Suprapubic skin (tissue), 4 donors: ENCODE measurements at regions not wholly inside any gene's neighbourhood (a gene's known extent, or its start where the extent isn't known, plus 50 kb on each side); places are given as distances from the start of the nearest gene placed in this dataset.

Experiments
- DNase-seq, 2 donors: peaks; one replicate each; pipeline ENCODE4 v3.0.0-alpha.2; 2019; ENCODE audit warnings: low spot score in 2 of 2
- H3K27ac ChIP-seq: fragments of 200-600 bp; sonication (generic); one replicate; pipeline ENCODE4 v1.5.1; 2019
- H3K27me3 ChIP-seq: fragments of 200-600 bp; sonication (generic); one replicate; pipeline ENCODE4 v1.5.1; 2019
- H3K36me3 ChIP-seq: fragments of 200-600 bp; sonication (generic); one replicate; pipeline ENCODE4 v1.5.1; 2019
- H3K4me1 ChIP-seq: fragments of 200-600 bp; sonication (generic); one replicate; pipeline ENCODE4 v1.5.1; 2019
- H3K4me3 ChIP-seq: fragments of 200-600 bp; sonication (generic); one replicate; pipeline ENCODE4 v1.5.1; 2019; ENCODE audit warnings: mild to moderate bottlenecking
- H3K9me3 ChIP-seq: fragments of 200-600 bp; sonication (generic); one replicate; pipeline ENCODE4 v1.5.1; 2019
- CTCF ChIP-seq, 2 donors: fragments of 200-600 bp in 1 of 2; fragments of 450-650 bp in 1 of 2; sonication (generic) in 1 of 2; IDR thresholded peaks; one replicate each; pipeline ENCODE4 v1.5.1; 2016 to 2019; ENCODE audit warnings: antibody characterized with exemption in 2 of 2, mild to moderate bottlenecking in 1 of 2, moderate library complexity in 1 of 2
- EP300 ChIP-seq: sonication (generic); formaldehyde crosslinking; IDR thresholded peaks from one replicate; pipeline ENCODE4 v1.6.1; 2017; ENCODE audit warnings: antibody characterized with exemption
- POLR2A ChIP-seq, 2 donors: fragments of 450-650 bp; IDR thresholded peaks; one replicate each; pipeline ENCODE4 v1.6.1; 2017; ENCODE audit warnings: antibody characterized with exemption in 2 of 2, mild to moderate bottlenecking in 2 of 2, moderate library complexity in 2 of 2
- POLR2AphosphoS5 ChIP-seq, 3 donors: sonication (generic); formaldehyde crosslinking; IDR thresholded peaks; one replicate each; pipeline ENCODE4 v1.6.1; 2017; ENCODE audit warnings: antibody characterized with exemption in 3 of 3
- WGBS: methylation state at CpG from one replicate; pipeline ENCODE4 v1.1.5; 2018; 5-methylcytosine and 5-hydroxymethylcytosine counted together

GRCh38 chr3:89577637-89578530 lies 470.5 kb downstream of the EPHA3 start:
- H3K36me3 ChIP-seq: no peaks in the 10 kb centered on the region
- DNase-seq: no peak
- H3K4me1 ChIP-seq: no peaks in the 10 kb centered on the region
- H3K27ac ChIP-seq: no peak overlapping the region
- no peak overlapping the region for H3K4me3 ChIP-seq
- no peaks in the 10 kb centered on the region for H3K27me3 ChIP-seq
- no peaks in the 10 kb centered on the region for H3K9me3 ChIP-seq
- 70% methylated on average over 8 of the region's 8 CpGs for WGBS
- no peak for TF ChIP-seq EP300
- no peak for TF ChIP-seq CTCF (IDR thresholded peaks at IDR 0.05)
- TF ChIP-seq POLR2AphosphoS5 (IDR thresholded peaks at IDR 0.05): no peak

- H3K4me1 ChIP-seq: no peaks in the 10 kb centered on the region
- DNase-seq: no peak
- H3K27me3 ChIP-seq: no peaks in the 10 kb centered on the region
- H3K9me3 ChIP-seq: no peaks in the 10 kb centered on the region
- TF ChIP-seq CTCF (IDR thresholded peaks at IDR 0.05) (no peak), EP300 (no peak), POLR2A (IDR thresholded peaks at IDR 0.05) (no peak), POLR2AphosphoS5 (IDR thresholded peaks at IDR 0.05) (no peak)
- H3K36me3 ChIP-seq: no peaks in the 10 kb centered on the region
- no peak overlapping the region for H3K27ac ChIP-seq
- H3K4me3 ChIP-seq: no peak overlapping the region
- 41% methylated on average over 3 of the region's 3 CpGs for WGBS
These were observed 473.4 kb downstream of the EPHA3 start for GRCh38 chr3:89580859-89581258.

- Histone ChIP-seq H3K36me3 (no peaks in the 10 kb centered on the region), H3K4me3 (no peak overlapping the region), H3K9me3 (no peaks in the 10 kb centered on the region), H3K4me1 (no peaks in the 10 kb centered on the region), H3K27ac (no peak overlapping the region), H3K27me3 (no peaks in the 10 kb centered on the region)
- TF ChIP-seq EP300 (no peak), CTCF (IDR thresholded peaks at IDR 0.05) (no peak), POLR2AphosphoS5 (IDR thresholded peaks at IDR 0.05) (no peak), POLR2A (IDR thresholded peaks at IDR 0.05) (no peak)
- no peak for DNase-seq
- WGBS: 90% methylated on average over 3 of the region's 3 CpGs
These were observed 477.0 kb downstream of the EPHA3 start for GRCh38 chr3:89584398-89584797.

GRCh38 chr3:89586256-89586655 lies 478.8 kb downstream of the EPHA3 start:
- 80% methylated on average over 2 of the region's 2 CpGs for WGBS

More at GRCh38 chr3:89586256-89586655, 478.8 kb downstream of the EPHA3 start:
- Histone ChIP-seq H3K36me3 (no peaks in the 10 kb centered on the region), H3K4me3 (no peak overlapping the region), H3K4me1 (no peaks in the 10 kb centered on the region), H3K27ac (no peak overlapping the region), H3K9me3 (peaks cover 4% of the 10 kb centered on the region), H3K27me3 (no peaks in the 10 kb centered on the region)
- DNase-seq: no peak
- TF ChIP-seq POLR2A (IDR thresholded peaks at IDR 0.05): no peak
- no peak for TF ChIP-seq EP300
- no peak for TF ChIP-seq CTCF (IDR thresholded peaks at IDR 0.05)
- TF ChIP-seq POLR2AphosphoS5 (IDR thresholded peaks at IDR 0.05): no peak
